K562 (cell line): ENCODE measurements at regions not wholly inside any gene's neighbourhood (a gene's known extent, or its start where the extent isn't known, plus 50 kb on each side); places are given as distances from the start of the nearest gene placed in this dataset.

Experiments used
- ATAC-seq: fragments of 200-7000 bp; cut with Tn5 transposase; 3 replicates; pipeline ENCODE4 v1.9.1; 2020; ENCODE audit warnings: moderate library complexity
- BruUV-seq: library from RNA; stranded (reverse); fragments of 400-500 nt; replicated peaks from 2 replicates; lab custom pipeline; 2021; lab: Mats Ljungman, UMichigan
- CTCF ChIA-PET: fragments of 300-600 bp; formaldehyde crosslinking; extraction: SDS; loops from one replicate; lab custom pipeline; 2021; ENCODE audit warnings: low intra/inter-chr PET ratio; lab: Yijun Ruan, JAX
- POLR2A ChIA-PET: fragments of 300-600, 350-650 bp; sonication (Branson Sonifier 250); formaldehyde crosslinking; extraction: SDS; loops from one replicate; lab custom pipeline; 2021; ENCODE audit warnings: antibody characterized with exemption, inconsistent platforms; lab: Yijun Ruan, JAX
- DNase-seq, 4 experiments: peaks; one replicate each; pipeline versions ENCODE4 v3.0.0 to v3.0.0-alpha.2; 2011 to 2018; ENCODE audit warnings: low spot score in 3 of 4, mixed read lengths in 3 of 4; ENCODE audit errors: extremely low read depth in 1 of 4
- FAIRE-seq: peaks from 2 replicates; lab custom pipeline; 2011; peaks lifted over from hg19 to GRCh38; lab: Jason Lieb, UNC
- H2AFZ ChIP-seq: 2 replicates; pipeline ENCODE4 v1.6.0; 2011; ENCODE audit warnings: low read depth, low read length, control low read depth, inconsistent platforms
- H3K27ac ChIP-seq: fragments of 200-600 bp; 3 replicates; pipeline ENCODE4 v1.8.0; 2011; ENCODE audit warnings: low read depth, mild to moderate bottlenecking, control low read depth, inconsistent platforms, low read length, moderate library complexity, mixed read lengths; ENCODE audit errors: extremely low read depth
- H3K27me3 ChIP-seq, 2 experiments: fragments of 300-600 bp in 1 of 2; 2 replicates in 1 of 2; 3 replicates in 1 of 2; pipeline versions ENCODE4 v1.6.0 to v1.8.0; 2011; ENCODE audit warnings: inconsistent platforms in 2 of 2, low read length in 2 of 2, mild to moderate bottlenecking in 1 of 2, mixed read lengths in 1 of 2, moderate library complexity in 1 of 2; ENCODE audit not compliant: control insufficient read depth in 2 of 2, insufficient read depth in 2 of 2
- H3K36me3 ChIP-seq: fragments of 300-600 bp; 3 replicates; pipeline ENCODE4 v1.8.0; 2011; ENCODE audit warnings: mild to moderate bottlenecking, low read length, inconsistent platforms; ENCODE audit not compliant: control insufficient read depth, insufficient read depth
- H3K4me1 ChIP-seq, 2 experiments: fragments of 200-600 bp in 1 of 2; replicated peaks in 1 of 2; 2 replicates in 1 of 2; 3 replicates in 1 of 2; pipeline versions ENCODE4 v1.5.1 to v1.8.0; 2011; ENCODE audit warnings: inconsistent platforms in 2 of 2, low read length in 2 of 2, mild to moderate bottlenecking in 1 of 2, mixed read lengths in 1 of 2, moderate library complexity in 1 of 2; ENCODE audit not compliant: control insufficient read depth in 2 of 2, insufficient read depth in 2 of 2
- H3K4me2 ChIP-seq: 2 replicates; pipeline ENCODE4 v1.6.1; 2011; ENCODE audit warnings: low read length, control low read depth, inconsistent platforms, mixed read lengths; ENCODE audit not compliant: insufficient read depth
- H3K4me3 ChIP-seq: fragments of 200-600 bp; sonication (generic), shearing (Covaris generic); 2 replicates; pipeline ENCODE4 v1.5.1; 2016; ENCODE audit warnings: control low read depth, inconsistent platforms
- H3K79me2 ChIP-seq: fragments of 200-600 bp; 3 replicates; pipeline ENCODE4 v1.8.0; 2011; ENCODE audit warnings: low read length, inconsistent platforms; ENCODE audit not compliant: control insufficient read depth, insufficient read depth
- H3K9ac ChIP-seq, 2 experiments: 2 replicates each; pipeline versions ENCODE4 v1.6.0 to v1.6.1; 2011; ENCODE audit warnings: low read depth in 2 of 2, low read length in 2 of 2, control low read depth in 1 of 2, inconsistent platforms in 1 of 2, mild to moderate bottlenecking in 1 of 2, mixed read lengths in 1 of 2; ENCODE audit not compliant: insufficient read depth in 1 of 2
- H3K9me1 ChIP-seq: one replicate; pipeline ENCODE4 v1.6.0; 2011; ENCODE audit warnings: inconsistent platforms, mild to moderate bottlenecking, low read length, moderate library complexity; ENCODE audit not compliant: control insufficient read depth, insufficient read depth
- H3K9me3 ChIP-seq: replicated peaks from 2 replicates; pipeline ENCODE4 v1.5.1; 2011; ENCODE audit warnings: low read depth, low read length, inconsistent platforms; ENCODE audit not compliant: control insufficient read depth, insufficient read depth
- H4K20me1 ChIP-seq: replicated peaks from 2 replicates; pipeline ENCODE4 v1.6.1; 2011; ENCODE audit warnings: low read length, inconsistent platforms, mixed read lengths; ENCODE audit not compliant: control insufficient read depth, insufficient read depth
- ERF ChIP-seq: fragments of 450-650 bp; formaldehyde crosslinking; IDR thresholded peaks from 2 replicates; pipeline ENCODE4 v1.4.0; 2020; ENCODE audit warnings: mild to moderate bottlenecking, mixed read lengths
- HDAC6 ChIP-seq: IDR thresholded peaks from 2 replicates; pipeline ENCODE4 v1.6.1; 2012; ENCODE audit warnings: low read depth, mild to moderate bottlenecking, control low read depth, inconsistent platforms, low read length, moderate library complexity
- HNRNPLL ChIP-seq: fragments of 200-400 bp; formaldehyde crosslinking; IDR thresholded peaks from 2 replicates; pipeline ENCODE4 v1.6.1; 2017; ENCODE audit warnings: low read length, low read depth, mild to moderate bottlenecking; ENCODE audit not compliant: poor library complexity, severe bottlenecking
- MNT ChIP-seq, 2 experiments: fragments of 450-650 bp; conservative IDR thresholded peaks; 2 replicates each; pipeline ENCODE4 v1.6.1; 2017; ENCODE audit warnings: mild to moderate bottlenecking in 2 of 2, moderate library complexity in 2 of 2
- RBM39 ChIP-seq: fragments of 200-400 bp; formaldehyde crosslinking; optimal IDR thresholded peaks from 2 replicates; pipeline ENCODE3; 2018; ENCODE audit warnings: low read depth, low read length
- RNF219 ChIP-seq: fragments of 250-450 bp; sonication (Bioruptor Pico); IDR thresholded peaks from 2 replicates; pipeline ENCODE4 v1.5.0; 2022; ENCODE audit warnings: mild to moderate bottlenecking
- SIN3A ChIP-seq, 2 experiments: fragments of 150-350 bp in 1 of 2; IDR thresholded peaks; 2 replicates each; pipeline ENCODE4 v1.6.1; 2011 to 2016; ENCODE audit warnings: borderline replicate concordance in 2 of 2, low read depth in 2 of 2, low read length in 2 of 2, mild to moderate bottlenecking in 2 of 2, moderate library complexity in 2 of 2; ENCODE audit not compliant: control insufficient read depth in 1 of 2
- SIX5 ChIP-seq, 2 experiments: IDR thresholded peaks; 2 replicates each; pipeline ENCODE4 v1.6.1; 2011; ENCODE audit warnings: low read length in 2 of 2, borderline replicate concordance in 1 of 2, low read depth in 1 of 2, mild to moderate bottlenecking in 1 of 2, moderate library complexity in 1 of 2; ENCODE audit not compliant: insufficient read depth in 1 of 2
- ZNF133 ChIP-seq: fragments of 250-450 bp; sonication (Bioruptor Pico); IDR thresholded peaks from 2 replicates; pipeline ENCODE4 v1.4.0; 2020; ENCODE audit warnings: mild to moderate bottlenecking
- ZNF24 ChIP-seq: fragments of 450-650 bp; IDR thresholded peaks from 2 replicates; pipeline ENCODE4 v1.6.1; 2016
- ZNF561 ChIP-seq: fragments of 450-650 bp; formaldehyde crosslinking; conservative IDR thresholded peaks from 2 replicates; pipeline ENCODE4 v1.4.0; 2020; ENCODE audit warnings: mild to moderate bottlenecking, moderate library complexity
- in situ Hi-C: fragments of 300-500 bp; cut with MboI; formaldehyde crosslinking; loops from 4 replicates; pipeline ENCODE4 v1.15.0; 2018; ENCODE audit warnings: inconsistent platforms, mixed read lengths
- intact Hi-C: fragments of 100-400 bp; cut with micrococcal nuclease; formaldehyde crosslinking; loops from 2 replicates; pipeline ENCODE4 v1.14.2; 2022
- TF ChIP-seq, protein P1 (sequence below): sonication (generic); formaldehyde crosslinking; IDR thresholded peaks from 2 replicates; pipeline ENCODE4 v1.8.0; 2023; ENCODE audit warnings: mild to moderate bottlenecking, missing genetic modification reagents
- TF ChIP-seq, protein P2 (sequence below): sonication (generic); formaldehyde crosslinking; IDR thresholded peaks from 2 replicates; pipeline ENCODE4 v1.8.0; 2022; ENCODE audit warnings: mild to moderate bottlenecking, missing genetic modification reagents

GRCh38 chr2:56580242-56580641 lies 396.5 kb downstream of the CCDC85A start:
- Histone ChIP-seq H3K36me3 (no peaks in the 10 kb centered on the region), H4K20me1 (no peaks in the 10 kb centered on the region), H3K27me3 (no peaks in the 10 kb centered on the region), H3K4me2 (no peak overlapping the region), H3K27ac (no peak overlapping the region), H3K9me1 (no peaks in the 10 kb centered on the region), H3K4me3 (no peak overlapping the region), H2AFZ (no peak overlapping the region), H3K9me3 (no peaks in the 10 kb centered on the region), H3K4me1 (no peaks in the 10 kb centered on the region), H3K9ac (no peak overlapping the region), H3K79me2 (no peaks in the 10 kb centered on the region)
- DNase-seq (no peak), FAIRE-seq (no peak), ATAC-seq (no peak)
- CTCF ChIA-PET = no interaction called here
- BruUV-seq = no TSS peak
- POLR2A ChIA-PET = no interaction called here
- intact Hi-C loops (no loop called here), in situ Hi-C loops (no loop called here)
- TF ChIP-seq, protein P1, sequence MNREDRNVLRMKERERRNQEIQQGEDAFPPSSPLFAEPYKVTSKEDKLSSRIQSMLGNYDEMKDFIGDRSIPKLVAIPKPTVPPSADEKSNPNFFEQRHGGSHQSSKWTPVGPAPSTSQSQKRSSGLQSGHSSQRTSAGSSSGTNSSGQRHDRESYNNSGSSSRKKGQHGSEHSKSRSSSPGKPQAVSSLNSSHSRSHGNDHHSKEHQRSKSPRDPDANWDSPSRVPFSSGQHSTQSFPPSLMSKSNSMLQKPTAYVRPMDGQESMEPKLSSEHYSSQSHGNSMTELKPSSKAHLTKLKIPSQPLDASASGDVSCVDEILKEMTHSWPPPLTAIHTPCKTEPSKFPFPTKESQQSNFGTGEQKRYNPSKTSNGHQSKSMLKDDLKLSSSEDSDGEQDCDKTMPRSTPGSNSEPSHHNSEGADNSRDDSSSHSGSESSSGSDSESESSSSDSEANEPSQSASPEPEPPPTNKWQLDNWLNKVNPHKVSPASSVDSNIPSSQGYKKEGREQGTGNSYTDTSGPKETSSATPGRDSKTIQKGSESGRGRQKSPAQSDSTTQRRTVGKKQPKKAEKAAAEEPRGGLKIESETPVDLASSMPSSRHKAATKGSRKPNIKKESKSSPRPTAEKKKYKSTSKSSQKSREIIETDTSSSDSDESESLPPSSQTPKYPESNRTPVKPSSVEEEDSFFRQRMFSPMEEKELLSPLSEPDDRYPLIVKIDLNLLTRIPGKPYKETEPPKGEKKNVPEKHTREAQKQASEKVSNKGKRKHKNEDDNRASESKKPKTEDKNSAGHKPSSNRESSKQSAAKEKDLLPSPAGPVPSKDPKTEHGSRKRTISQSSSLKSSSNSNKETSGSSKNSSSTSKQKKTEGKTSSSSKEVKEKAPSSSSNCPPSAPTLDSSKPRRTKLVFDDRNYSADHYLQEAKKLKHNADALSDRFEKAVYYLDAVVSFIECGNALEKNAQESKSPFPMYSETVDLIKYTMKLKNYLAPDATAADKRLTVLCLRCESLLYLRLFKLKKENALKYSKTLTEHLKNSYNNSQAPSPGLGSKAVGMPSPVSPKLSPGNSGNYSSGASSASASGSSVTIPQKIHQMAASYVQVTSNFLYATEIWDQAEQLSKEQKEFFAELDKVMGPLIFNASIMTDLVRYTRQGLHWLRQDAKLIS (CRISPR knock-in tag) = no peak
- TF ChIP-seq RBM39 (no peak), SIX5 (IDR thresholded peaks at IDR 0.05; ENCODE audit: borderline replicate concordance in 1 of 2, insufficient read depth in 1 of 2, low read depth in 1 of 2, low read length in 2 of 2) (no peak), MNT (conservative IDR thresholded peaks at IDR 0.05) (no peak), ZNF133 (CRISPR knock-in tag) (no peak), ZNF561 (CRISPR knock-in tag) (no peak), HNRNPLL (no peak), RNF219 (no peak), ERF (CRISPR knock-in tag) (no peak), HDAC6 (no peak), SIN3A (IDR thresholded peaks at IDR 0.05; ENCODE audit: borderline replicate concordance in 2 of 2, control insufficient read depth in 1 of 2, low read depth in 2 of 2, low read length in 2 of 2) (no peak), ZNF24 (no peak)
- TF ChIP-seq, protein P2, sequence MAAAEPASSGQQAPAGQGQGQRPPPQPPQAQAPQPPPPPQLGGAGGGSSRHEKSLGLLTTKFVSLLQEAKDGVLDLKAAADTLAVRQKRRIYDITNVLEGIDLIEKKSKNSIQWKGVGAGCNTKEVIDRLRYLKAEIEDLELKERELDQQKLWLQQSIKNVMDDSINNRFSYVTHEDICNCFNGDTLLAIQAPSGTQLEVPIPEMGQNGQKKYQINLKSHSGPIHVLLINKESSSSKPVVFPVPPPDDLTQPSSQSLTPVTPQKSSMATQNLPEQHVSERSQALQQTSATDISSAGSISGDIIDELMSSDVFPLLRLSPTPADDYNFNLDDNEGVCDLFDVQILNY (CRISPR knock-in tag) = no peak
